Activated naive CD8-positive, alpha-beta T cell (primary cell): ENCODE measurements at regions not wholly inside any gene's neighbourhood (a gene's known extent, or its start where the extent isn't known, plus 50 kb on each side); places are given as distances from the start of the nearest gene placed in this dataset.
"Not testable (repeated sequence)": the region's sequence is repeated elsewhere in the genome, so short reads cannot be mapped to it uniquely, and the experiment has no call there.

Experiments
- H3K27ac Mint-ChIP-seq: one replicate; pipeline ENCODE4 v1.8.0; 2021; ENCODE audit warnings: mixed read lengths
- H3K27me3 Mint-ChIP-seq: one replicate; pipeline ENCODE4 v1.8.0; 2021; ENCODE audit warnings: mixed read lengths
- H3K36me3 Mint-ChIP-seq: one replicate; pipeline ENCODE4 v1.8.0; 2021; ENCODE audit warnings: mixed read lengths
- H3K4me1 Mint-ChIP-seq: one replicate; pipeline ENCODE4 v1.8.0; 2021; ENCODE audit warnings: low read depth, mixed read lengths
- H3K4me3 Mint-ChIP-seq: one replicate; pipeline ENCODE4 v1.8.0; 2021; ENCODE audit warnings: mild to moderate bottlenecking, mixed read lengths
- H3K9me3 Mint-ChIP-seq: one replicate; pipeline ENCODE4 v1.8.0; 2021; ENCODE audit warnings: low read depth, mixed read lengths

- Mint-ChIP-seq H3K4me3 (no peak overlapping the region), H3K27me3 (peaks cover 6% of the 10 kb centered on the region), H3K36me3 (no peaks in the 10 kb centered on the region)
Measured at GRCh38 chr1:30133414-30134055, 589.9 kb downstream of the MATN1 start.

GRCh38 chr1:30132602-30133286 lies 590.6 kb downstream of the MATN1 start:
- Mint-ChIP-seq H3K9me3 (no peaks in the 10 kb centered on the region), H3K27ac (no peak overlapping the region), H3K4me1 (no peaks in the 10 kb centered on the region), H3K4me3 (no peak overlapping the region), H3K36me3 (no peaks in the 10 kb centered on the region), H3K27me3 (peaks cover 7% of the 10 kb centered on the region)

More at GRCh38 chr1:30133414-30134055, 589.9 kb downstream of the MATN1 start:
- no peaks in the 10 kb centered on the region for H3K4me1 Mint-ChIP-seq
- no peaks in the 10 kb centered on the region for H3K9me3 Mint-ChIP-seq
- H3K27ac Mint-ChIP-seq: no peak overlapping the region

GRCh38 chr1:30130566-30130965 lies 592.8 kb downstream of the MATN1 start:
- not testable (repeated sequence) for H3K27ac Mint-ChIP-seq, H3K9me3 Mint-ChIP-seq, H3K4me1 Mint-ChIP-seq, H3K4me3 Mint-ChIP-seq, H3K36me3 Mint-ChIP-seq, H3K27me3 Mint-ChIP-seq

- Mint-ChIP-seq H3K27ac (no peak overlapping the region), H3K4me3 (no peak overlapping the region), H3K9me3 (no peaks in the 10 kb centered on the region), H3K4me1 (no peaks in the 10 kb centered on the region), H3K27me3 (peaks cover 7% of the 10 kb centered on the region), H3K36me3 (no peaks in the 10 kb centered on the region)
Measured at GRCh38 chr1:30130099-30130498, 593.3 kb downstream of the MATN1 start.

- Mint-ChIP-seq H3K36me3 (no peaks in the 10 kb centered on the region), H3K27me3 (peaks cover 7% of the 10 kb centered on the region), H3K4me3 (no peak overlapping the region), H3K27ac (no peak overlapping the region), H3K4me1 (no peaks in the 10 kb centered on the region), H3K9me3 (no peaks in the 10 kb centered on the region)
Measured at GRCh38 chr1:30129421-30130055, 593.8 kb downstream of the MATN1 start.

GRCh38 chr1:30129001-30129408 lies 594.4 kb downstream of the MATN1 start:
- no peak overlapping the region for H3K4me3 Mint-ChIP-seq
- no peaks in the 10 kb centered on the region for H3K4me1 Mint-ChIP-seq
- H3K9me3 Mint-ChIP-seq: no peaks in the 10 kb centered on the region
- H3K27ac Mint-ChIP-seq: no peak overlapping the region
- H3K36me3 Mint-ChIP-seq: no peaks in the 10 kb centered on the region
- H3K27me3 Mint-ChIP-seq: peaks cover 7% of the 10 kb centered on the region

- no peak overlapping the region for H3K4me3 Mint-ChIP-seq
- no peaks in the 10 kb centered on the region for H3K4me1 Mint-ChIP-seq
- no peak overlapping the region for H3K27ac Mint-ChIP-seq
- H3K27me3 Mint-ChIP-seq: peaks cover 7% of the 10 kb centered on the region
- no peaks in the 10 kb centered on the region for H3K9me3 Mint-ChIP-seq
- H3K36me3 Mint-ChIP-seq: no peaks in the 10 kb centered on the region
Measured at GRCh38 chr1:30126848-30127247, 596.5 kb downstream of the MATN1 start.

GRCh38 chr1:30125821-30126170 lies 597.6 kb downstream of the MATN1 start:
- peaks cover 7% of the 10 kb centered on the region for H3K27me3 Mint-ChIP-seq
- H3K4me3 Mint-ChIP-seq: no peak overlapping the region
- H3K36me3 Mint-ChIP-seq: no peaks in the 10 kb centered on the region
- H3K9me3 Mint-ChIP-seq: no peaks in the 10 kb centered on the region
- H3K4me1 Mint-ChIP-seq: no peaks in the 10 kb centered on the region
- H3K27ac Mint-ChIP-seq: no peak overlapping the region

GRCh38 chr1:30125021-30125820 lies 598.2 kb downstream of the MATN1 start:
- H3K36me3 Mint-ChIP-seq: no peaks in the 10 kb centered on the region
- no peak overlapping the region for H3K27ac Mint-ChIP-seq
- no peak overlapping the region for H3K4me3 Mint-ChIP-seq
- no peaks in the 10 kb centered on the region for H3K9me3 Mint-ChIP-seq
- H3K27me3 Mint-ChIP-seq: peaks cover 4% of the 10 kb centered on the region
- H3K4me1 Mint-ChIP-seq: no peaks in the 10 kb centered on the region

GRCh38 chr1:30123896-30124295 lies 599.5 kb downstream of the MATN1 start:
- Mint-ChIP-seq H3K27me3 (peaks cover 4% of the 10 kb centered on the region), H3K9me3 (no peaks in the 10 kb centered on the region), H3K27ac (no peak overlapping the region), H3K4me1 (no peaks in the 10 kb centered on the region), H3K36me3 (no peaks in the 10 kb centered on the region), H3K4me3 (no peak overlapping the region)

- Mint-ChIP-seq H3K27me3 (no peaks in the 10 kb centered on the region), H3K9me3 (no peaks in the 10 kb centered on the region), H3K4me1 (no peaks in the 10 kb centered on the region), H3K4me3 (no peak overlapping the region), H3K36me3 (no peaks in the 10 kb centered on the region), H3K27ac (no peak overlapping the region)
Measured at GRCh38 chr1:30123036-30123435, 600.3 kb downstream of the MATN1 start.

GRCh38 chr1:30120245-30121000 lies 603.0 kb downstream of the MATN1 start:
- H3K27ac Mint-ChIP-seq: no peak overlapping the region
- H3K9me3 Mint-ChIP-seq: no peaks in the 10 kb centered on the region
- H3K4me1 Mint-ChIP-seq: no peaks in the 10 kb centered on the region
- H3K27me3 Mint-ChIP-seq: peaks cover 2% of the 10 kb centered on the region
- H3K36me3 Mint-ChIP-seq: no peaks in the 10 kb centered on the region
- H3K4me3 Mint-ChIP-seq: no peak overlapping the region

- no peaks in the 10 kb centered on the region for H3K4me1 Mint-ChIP-seq
- H3K4me3 Mint-ChIP-seq: no peak overlapping the region
- no peaks in the 10 kb centered on the region for H3K9me3 Mint-ChIP-seq
- peaks cover 9% of the 10 kb centered on the region for H3K27me3 Mint-ChIP-seq
- H3K27ac Mint-ChIP-seq: no peak overlapping the region
- no peaks in the 10 kb centered on the region for H3K36me3 Mint-ChIP-seq
Measured at GRCh38 chr1:30117685-30118084, 605.7 kb downstream of the MATN1 start.

- Mint-ChIP-seq H3K27ac (no peak overlapping the region), H3K27me3 (peaks cover 38% of the 10 kb centered on the region), H3K9me3 (no peaks in the 10 kb centered on the region), H3K4me3 (no peak overlapping the region), H3K4me1 (no peaks in the 10 kb centered on the region), H3K36me3 (no peaks in the 10 kb centered on the region)
Measured at GRCh38 chr1:30111431-30111830, 612.0 kb downstream of the MATN1 start.
